GM12873 (cell line): ENCODE measurements at regions not wholly inside any gene's neighbourhood (a gene's known extent, or its start where the extent isn't known, plus 50 kb on each side); places are given as distances from the start of the nearest gene placed in this dataset.

Source experiments
- CTCF ChIP-seq: IDR thresholded peaks from 2 replicates; pipeline ENCODE4 v1.5.1; 2012; ENCODE audit warnings: low read depth, mild to moderate bottlenecking, moderate library complexity, low read length, control low read depth; ENCODE audit not compliant: insufficient read depth; ENCODE audit errors: missing control alignments

DNA sequence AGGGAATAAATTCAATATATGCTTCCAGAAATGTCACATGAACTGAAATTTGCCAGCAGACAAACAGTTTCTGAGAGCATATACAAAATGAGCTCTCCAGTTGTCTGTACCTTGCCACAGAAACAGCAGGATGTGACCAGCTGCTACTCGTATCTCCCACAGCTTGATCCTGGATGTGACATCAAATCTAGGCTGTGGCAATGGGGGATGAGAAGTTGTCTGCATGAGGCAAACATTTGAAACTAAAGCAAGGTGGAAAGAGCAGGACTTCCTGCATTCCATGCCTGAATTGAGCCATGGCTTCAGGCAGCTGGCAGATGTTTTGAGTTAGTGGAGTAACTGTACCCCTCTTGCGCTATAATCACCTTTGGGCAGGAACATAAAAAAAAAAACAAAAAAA lies 1724.0 kb downstream of the RPA4 start:
- TF ChIP-seq CTCF, result no peak

GRCh38 chrX:98627645-98628044 lies 1743.9 kb downstream of the RPA4 start:
- no peak for TF ChIP-seq CTCF

GRCh38 chrX:98637451-98637850 lies 1753.7 kb downstream of the RPA4 start:
- no peak for TF ChIP-seq CTCF

DNA sequence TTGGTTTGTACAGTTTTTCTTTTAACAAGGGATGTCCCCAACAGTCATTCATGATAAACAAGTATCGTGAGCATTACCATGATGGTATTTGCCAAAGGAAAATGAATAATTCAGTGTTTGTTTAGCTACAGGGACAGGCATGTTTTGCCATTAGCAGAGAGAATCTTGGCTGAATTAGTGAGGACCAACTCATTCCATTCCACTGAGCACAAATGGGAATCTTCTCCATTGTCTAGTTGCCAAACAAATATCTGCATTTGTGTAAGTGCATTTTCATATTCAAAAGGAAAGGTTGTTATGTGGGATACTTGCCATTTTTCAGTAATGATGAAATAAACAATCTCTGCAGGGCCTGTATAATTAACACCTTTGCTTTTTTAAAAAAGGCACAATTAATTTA lies 1762.6 kb downstream of the RPA4 start:
- TF ChIP-seq CTCF, result no peak

DNA sequence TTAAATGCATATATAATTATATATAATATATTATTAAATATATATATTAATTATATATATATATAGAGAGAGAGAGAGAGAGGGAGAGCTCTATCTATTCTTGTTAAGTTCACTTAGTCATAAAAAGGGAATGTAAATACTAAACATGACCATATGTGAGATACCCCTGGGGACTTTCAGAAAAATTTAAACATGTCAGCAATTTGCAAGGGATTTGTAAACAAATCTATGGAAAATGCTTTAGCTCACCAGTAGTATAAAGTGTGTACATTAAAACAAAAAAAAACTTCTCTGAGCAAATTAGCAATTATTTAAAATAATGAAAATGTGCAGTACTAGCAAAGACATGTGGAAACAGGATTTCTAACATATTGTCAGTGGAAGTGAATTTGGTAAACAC lies 1755.5 kb downstream of the PCDH19 start:
- TF ChIP-seq CTCF, result no peak
